Fibroblast of mammary gland (primary cell): ENCODE measurements at regions not wholly inside any gene's neighbourhood (a gene's known extent, or its start where the extent isn't known, plus 50 kb on each side); places are given as distances from the start of the nearest gene placed in this dataset.
"Not testable (repeated sequence)": the region's sequence is repeated elsewhere in the genome, so short reads cannot be mapped to it uniquely, and the experiment has no call there.

Source experiments
- DNase-seq: peaks from one replicate; pipeline ENCODE4 v3.0.0-alpha.2; 2010; ENCODE audit warnings: low read depth
- H3K4me3 ChIP-seq: 2 replicates; pipeline ENCODE4 v1.5.1; 2011; ENCODE audit warnings: low read depth, mild to moderate bottlenecking, low read length, moderate library complexity; ENCODE audit not compliant: control insufficient read depth
- CTCF ChIP-seq: conservative IDR thresholded peaks from 2 replicates; pipeline ENCODE4 v1.5.1; 2011; ENCODE audit warnings: low read depth, low read length, inconsistent platforms; ENCODE audit not compliant: control insufficient read depth, insufficient read depth

- not testable (repeated sequence) for H3K4me3 ChIP-seq
- DNase-seq, result peak; percentile 3
Observed at GRCh38 chr5:34186865-34187264, 143.9 kb upstream of the C1QTNF3 start.

GRCh38 chr5:34187441-34187840 lies 144.4 kb upstream of the C1QTNF3 start:
- not testable (repeated sequence) for DNase-seq, H3K4me3 ChIP-seq

- DNase-seq, result peak; percentile 78
- not testable (repeated sequence) for H3K4me3 ChIP-seq
- peak; percentile 42 for TF ChIP-seq CTCF
Observed at GRCh38 chr5:34188001-34188822, 145.2 kb upstream of the C1QTNF3 start.

GRCh38 chr5:34189246-34189645 lies 146.2 kb upstream of the C1QTNF3 start:
- not testable (repeated sequence) for DNase-seq, H3K4me3 ChIP-seq

- peak; percentile 6 for DNase-seq
- H3K4me3 ChIP-seq, result not testable (repeated sequence)
Observed at GRCh38 chr5:34189752-34190411, 146.9 kb upstream of the C1QTNF3 start.

- H3K4me3 ChIP-seq, result not testable (repeated sequence)
- DNase-seq, result peak; percentile 0
Observed at GRCh38 chr5:34190466-34190865, 147.5 kb upstream of the C1QTNF3 start.

GRCh38 chr5:34191279-34191744 lies 148.3 kb upstream of the C1QTNF3 start:
- peak; percentile 0 for DNase-seq
- H3K4me3 ChIP-seq, result not testable (repeated sequence)

- peak; percentile 4 for DNase-seq
- H3K4me3 ChIP-seq, result not testable (repeated sequence)
Observed at GRCh38 chr5:34192064-34192922, 149.3 kb upstream of the C1QTNF3 start.

- not testable (repeated sequence) for DNase-seq, H3K4me3 ChIP-seq
Observed at GRCh38 chr5:34192923-34193262, 149.9 kb upstream of the C1QTNF3 start.

GRCh38 chr5:34193297-34193696 lies 150.3 kb upstream of the C1QTNF3 start:
- H3K4me3 ChIP-seq, DNase-seq: not testable (repeated sequence)

GRCh38 chr5:34193804-34194203 lies 150.8 kb upstream of the C1QTNF3 start:
- DNase-seq, result peak; percentile 50
- not testable (repeated sequence) for H3K4me3 ChIP-seq

GRCh38 chr5:34196091-34196490 lies 153.1 kb upstream of the C1QTNF3 start:
- DNase-seq, H3K4me3 ChIP-seq: not testable (repeated sequence)

GRCh38 chr5:34205347-34205746 lies 162.3 kb upstream of the C1QTNF3 start:
- H3K4me3 ChIP-seq, DNase-seq: not testable (repeated sequence)

- not testable (repeated sequence) for H3K4me3 ChIP-seq
- DNase-seq, result peak; percentile 43
Observed at GRCh38 chr5:34217386-34217785, 174.4 kb upstream of the C1QTNF3 start.

- DNase-seq, H3K4me3 ChIP-seq: not testable (repeated sequence)
Observed at GRCh38 chr5:34221329-34222073, 178.5 kb upstream of the C1QTNF3 start.

GRCh38 chr5:34223158-34223557 lies 180.1 kb upstream of the C1QTNF3 start:
- H3K4me3 ChIP-seq, DNase-seq: not testable (repeated sequence)

GRCh38 chr5:34230402-34230801 lies 187.4 kb upstream of the C1QTNF3 start:
- DNase-seq, H3K4me3 ChIP-seq: not testable (repeated sequence)
